ENCODE measurements at regions not wholly inside any gene's neighbourhood (a gene's known extent, or its start where the extent isn't known, plus 50 kb on each side); places are given as distances from the start of the nearest gene placed in this dataset.
"Not testable (repeated sequence)": the region's sequence is repeated elsewhere in the genome, so short reads cannot be mapped to it uniquely, and the experiment has no call there.

DNA sequence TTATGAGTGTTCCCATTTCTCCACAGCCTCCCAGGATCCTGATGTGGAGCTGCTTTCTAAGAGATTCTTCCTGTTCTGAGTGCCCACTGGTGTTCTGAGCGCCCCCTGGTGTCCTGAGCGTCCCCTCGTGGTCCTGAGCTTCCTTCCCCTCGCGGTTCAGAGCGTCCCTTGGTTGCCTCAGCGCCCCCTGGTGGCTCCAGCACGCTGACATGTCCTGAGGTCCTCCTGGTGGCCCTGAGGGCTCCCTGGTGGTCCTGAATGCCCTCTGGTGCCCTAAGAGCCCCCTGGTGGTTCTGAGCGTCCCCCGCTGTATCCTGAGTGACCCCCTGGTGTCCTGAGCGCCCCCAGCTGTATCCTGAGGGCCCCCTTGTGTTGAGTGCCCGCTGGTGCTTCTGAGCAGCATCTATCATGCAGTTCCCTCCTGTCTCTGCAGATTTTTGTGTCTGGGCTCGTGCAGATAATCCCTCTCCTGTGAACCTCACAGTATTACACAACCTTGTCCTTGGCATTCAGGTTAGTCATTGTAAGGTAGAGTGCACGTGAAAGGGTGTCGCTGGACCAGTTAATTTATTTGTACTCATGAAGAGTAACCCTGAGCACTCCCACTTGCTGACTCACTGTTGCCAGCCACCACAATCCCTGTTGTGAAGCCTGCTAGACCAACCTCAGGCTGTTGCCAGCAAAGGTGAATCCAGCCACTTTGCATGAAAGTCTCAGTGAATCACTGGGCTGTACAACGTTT is 1214.9 kb downstream of the TMEM121 start:
- peak; percentile 46 for ATAC-seq (ENCODE audit: low read depth)

GRCh38 chr14:106745016-106745767 is 1218.8 kb downstream of the TMEM121 start:
- peak; percentile 85 for ATAC-seq (ENCODE audit: low read depth)
- intact Hi-C loops (cut with micrococcal nuclease); POLR2A ChIA-PET; H4K20me1 ChIP-seq (ENCODE audit: control insufficient read depth, insufficient read depth, low read length, poor library complexity, severe bottlenecking); CTCF ChIA-PET; H2AFZ ChIP-seq (ENCODE audit: insufficient read depth, low read depth, low read length, poor library complexity, severe bottlenecking); H3K27me3 ChIP-seq (replicated peaks in 1 of 4; ENCODE audit: control extremely low read depth in 1 of 4, control insufficient read depth in 3 of 4, insufficient read depth in 4 of 4, low read length in 3 of 4); H3K9me3 Mint-ChIP-seq (ENCODE audit: insufficient read depth); H3K27me3 Mint-ChIP-seq; H3K4me1 Mint-ChIP-seq; H3K79me2 ChIP-seq (ENCODE audit: control insufficient read depth, insufficient read depth, low read length); H3K9me3 ChIP-seq (ENCODE audit: control extremely low read depth in 1 of 3, control insufficient read depth in 2 of 3, insufficient read depth in 1 of 3, low read length in 2 of 3); H3K36me3 ChIP-seq (replicated peaks in 1 of 2; ENCODE audit: control extremely low read depth in 1 of 2, control insufficient read depth in 1 of 2, extremely low read depth in 1 of 2, insufficient read depth in 2 of 2, low read length in 1 of 2): not testable (repeated sequence)
- Histone ChIP-seq H3K9ac (ENCODE audit: low read length) (peak overlapping the region; percentile 29), H3K4me3 (ENCODE audit: control extremely low read depth in 1 of 5, extremely low read depth in 1 of 5, insufficient read depth in 1 of 5, low read depth in 2 of 5, low read length in 4 of 5) (peak overlapping the region in 4 of 5 experiments; percentile 24 to 39 (median 37)), H3K4me2 (replicated peaks; ENCODE audit: low read depth, low read length, poor library complexity, severe bottlenecking) (peak overlapping the region; percentile 43), H3K4me1 (ENCODE audit: control insufficient read depth in 2 of 2, insufficient read depth in 2 of 2, low read length in 2 of 2) (peaks cover 18 to 27% of the 10 kb centered on the region in 2 donors), H3K27ac (ENCODE audit: low read length in 2 of 2) (peak overlapping the region; percentile 65 to 86)
- peak; percentile 62 for DNase-seq
- Mint-ChIP-seq H3K27ac (peak overlapping the region; percentile 63), H3K4me3 (peak overlapping the region; percentile 34)
- WGBS (ENCODE audit: insufficient coverage): no CpG with 5 or more reads among the region's 15 CpGs

More for the DNA sequence above, 1214.9 kb downstream of the TMEM121 start:
- H3K4me3 Mint-ChIP-seq; POLR2A ChIA-PET; H3K79me2 ChIP-seq (ENCODE audit: control insufficient read depth, insufficient read depth, low read length); H3K4me1 Mint-ChIP-seq; H4K20me1 ChIP-seq (ENCODE audit: control insufficient read depth, insufficient read depth, low read length, poor library complexity, severe bottlenecking); H3K9ac ChIP-seq (ENCODE audit: low read length); H3K4me3 ChIP-seq (ENCODE audit: control extremely low read depth in 1 of 5, extremely low read depth in 1 of 5, insufficient read depth in 1 of 5, low read depth in 2 of 5, low read length in 4 of 5); H3K36me3 ChIP-seq (replicated peaks in 1 of 2; ENCODE audit: control extremely low read depth in 1 of 2, control insufficient read depth in 1 of 2, extremely low read depth in 1 of 2, insufficient read depth in 2 of 2, low read length in 1 of 2); H3K27me3 ChIP-seq (replicated peaks in 1 of 4; ENCODE audit: control extremely low read depth in 1 of 4, control insufficient read depth in 3 of 4, insufficient read depth in 4 of 4, low read length in 3 of 4); H3K27ac Mint-ChIP-seq; H3K9me3 Mint-ChIP-seq (ENCODE audit: insufficient read depth); H3K27me3 Mint-ChIP-seq; intact Hi-C loops (cut with micrococcal nuclease); H3K9me3 ChIP-seq (ENCODE audit: control extremely low read depth in 1 of 3, control insufficient read depth in 2 of 3, insufficient read depth in 1 of 3, low read length in 2 of 3): not testable (repeated sequence)
- CTCF ChIA-PET: interaction anchor here (0.6 to 1.2 kb wide), 6 partner anchors 22 to 79 kb away, joined by 3 to 10 read pairs (median 4); no protein-coding TSS in a partner anchor
- Histone ChIP-seq H3K4me2 (replicated peaks; ENCODE audit: low read depth, low read length, poor library complexity, severe bottlenecking) (peak overlapping the region; percentile 49), H3K27ac (ENCODE audit: low read length in 2 of 2) (peak overlapping the region in 1 of 2 donors; percentile 27), H3K4me1 (ENCODE audit: control insufficient read depth in 2 of 2, insufficient read depth in 2 of 2, low read length in 2 of 2) (peaks cover 24 to 25% of the 10 kb centered on the region in 2 donors), H2AFZ (ENCODE audit: insufficient read depth, low read depth, low read length, poor library complexity, severe bottlenecking) (peak overlapping the region; percentile 62)
- 6% methylated on average over 6 of the region's 16 CpGs for WGBS (ENCODE audit: insufficient coverage)
- peak; percentile 83 for DNase-seq

- H3K4me1 Mint-ChIP-seq; intact Hi-C loops (cut with micrococcal nuclease); H3K27me3 ChIP-seq (replicated peaks in 1 of 4; ENCODE audit: control extremely low read depth in 1 of 4, control insufficient read depth in 3 of 4, insufficient read depth in 4 of 4, low read length in 3 of 4); H3K9ac ChIP-seq (ENCODE audit: low read length); H3K4me3 ChIP-seq (ENCODE audit: control extremely low read depth in 1 of 5, extremely low read depth in 1 of 5, insufficient read depth in 1 of 5, low read depth in 2 of 5, low read length in 4 of 5); POLR2A ChIA-PET; H3K36me3 ChIP-seq (replicated peaks in 1 of 2; ENCODE audit: control extremely low read depth in 1 of 2, control insufficient read depth in 1 of 2, extremely low read depth in 1 of 2, insufficient read depth in 2 of 2, low read length in 1 of 2); H3K27me3 Mint-ChIP-seq; DNase-seq; H3K9me3 ChIP-seq (ENCODE audit: control extremely low read depth in 1 of 3, control insufficient read depth in 2 of 3, insufficient read depth in 1 of 3, low read length in 2 of 3); H2AFZ ChIP-seq (ENCODE audit: insufficient read depth, low read depth, low read length, poor library complexity, severe bottlenecking); H4K20me1 ChIP-seq (ENCODE audit: control insufficient read depth, insufficient read depth, low read length, poor library complexity, severe bottlenecking); H3K4me3 Mint-ChIP-seq; H3K79me2 ChIP-seq (ENCODE audit: control insufficient read depth, insufficient read depth, low read length); H3K9me3 Mint-ChIP-seq (ENCODE audit: insufficient read depth); H3K27ac Mint-ChIP-seq; ATAC-seq (ENCODE audit: low read depth); H3K27ac ChIP-seq (ENCODE audit: low read length in 2 of 2); CTCF ChIA-PET; H3K4me2 ChIP-seq (replicated peaks; ENCODE audit: low read depth, low read length, poor library complexity, severe bottlenecking): not testable (repeated sequence)
- peaks cover 8 to 14% of the 10 kb centered on the region in 2 donors for H3K4me1 ChIP-seq (ENCODE audit: control insufficient read depth in 2 of 2, insufficient read depth in 2 of 2, low read length in 2 of 2)
- no CpG with 5 or more reads among the region's 3 CpGs for WGBS (ENCODE audit: insufficient coverage)
Observed at GRCh38 chr14:106750089-106750488, 1223.7 kb downstream of the TMEM121 start.

- H3K4me3 ChIP-seq (ENCODE audit: control extremely low read depth in 1 of 5, extremely low read depth in 1 of 5, insufficient read depth in 1 of 5, low read depth in 2 of 5, low read length in 4 of 5); DNase-seq; H3K9me3 ChIP-seq (ENCODE audit: control extremely low read depth in 1 of 3, control insufficient read depth in 2 of 3, insufficient read depth in 1 of 3, low read length in 2 of 3); H3K27ac Mint-ChIP-seq; H3K4me1 ChIP-seq (ENCODE audit: control insufficient read depth in 2 of 2, insufficient read depth in 2 of 2, low read length in 2 of 2); H3K36me3 ChIP-seq (replicated peaks in 1 of 2; ENCODE audit: control extremely low read depth in 1 of 2, control insufficient read depth in 1 of 2, extremely low read depth in 1 of 2, insufficient read depth in 2 of 2, low read length in 1 of 2); H3K27ac ChIP-seq (ENCODE audit: low read length in 2 of 2); H3K27me3 Mint-ChIP-seq; H3K9me3 Mint-ChIP-seq (ENCODE audit: insufficient read depth); H3K79me2 ChIP-seq (ENCODE audit: control insufficient read depth, insufficient read depth, low read length); intact Hi-C loops (cut with micrococcal nuclease); H4K20me1 ChIP-seq (ENCODE audit: control insufficient read depth, insufficient read depth, low read length, poor library complexity, severe bottlenecking); POLR2A ChIA-PET; H3K4me3 Mint-ChIP-seq; CTCF ChIA-PET; H2AFZ ChIP-seq (ENCODE audit: insufficient read depth, low read depth, low read length, poor library complexity, severe bottlenecking); H3K4me1 Mint-ChIP-seq; H3K9ac ChIP-seq (ENCODE audit: low read length); H3K4me2 ChIP-seq (replicated peaks; ENCODE audit: low read depth, low read length, poor library complexity, severe bottlenecking); ATAC-seq (ENCODE audit: low read depth); H3K27me3 ChIP-seq (replicated peaks in 1 of 4; ENCODE audit: control extremely low read depth in 1 of 4, control insufficient read depth in 3 of 4, insufficient read depth in 4 of 4, low read length in 3 of 4): not testable (repeated sequence)
- no CpG with 5 or more reads among the region's 4 CpGs for WGBS (ENCODE audit: insufficient coverage)
Observed at GRCh38 chr14:106753751-106754150, 1227.4 kb downstream of the TMEM121 start.
